ENCODE measurements at regions not wholly inside any gene's neighbourhood (a gene's known extent, or its start where the extent isn't known, plus 50 kb on each side); places are given as distances from the start of the nearest gene placed in this dataset.

DNA sequence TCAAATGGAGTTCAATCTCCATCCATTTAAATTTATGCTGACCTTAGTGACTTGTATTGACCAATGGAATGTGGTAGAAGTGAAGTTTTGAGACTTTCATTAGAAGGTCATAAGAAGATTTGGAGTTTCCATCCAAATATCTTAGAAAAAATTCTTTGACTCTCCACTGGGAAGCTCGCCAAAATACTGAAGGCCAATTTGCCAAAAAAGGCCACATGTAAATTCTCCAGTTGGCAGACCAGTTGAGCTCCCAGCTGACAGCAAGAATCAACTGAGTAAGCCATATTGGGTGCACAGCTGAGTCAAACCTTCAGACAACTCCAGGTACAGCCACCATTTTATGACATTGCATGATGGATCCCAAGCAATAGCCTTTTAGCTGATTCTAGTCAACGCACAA, 228.3 kb upstream of the SETBP1 start:
- Histone ChIP-seq H3K4me3 (ENCODE audit: low read length) (no peak overlapping the region), H3K36me3 (ENCODE audit: insufficient read depth, low read length) (no peaks in the 10 kb centered on the region), H3K9ac (ENCODE audit: low read depth, low read length) (no peak overlapping the region), H3K4me2 (ENCODE audit: low read length) (no peak overlapping the region), H3K4me1 (ENCODE audit: control insufficient read depth, insufficient read depth, low read length) (no peaks in the 10 kb centered on the region), H3K27me3 (ENCODE audit: control insufficient read depth, insufficient read depth, low read length) (no peaks in the 10 kb centered on the region), H3K9me3 (replicated peaks; ENCODE audit: low read length) (no peaks in the 10 kb centered on the region)

DNA sequence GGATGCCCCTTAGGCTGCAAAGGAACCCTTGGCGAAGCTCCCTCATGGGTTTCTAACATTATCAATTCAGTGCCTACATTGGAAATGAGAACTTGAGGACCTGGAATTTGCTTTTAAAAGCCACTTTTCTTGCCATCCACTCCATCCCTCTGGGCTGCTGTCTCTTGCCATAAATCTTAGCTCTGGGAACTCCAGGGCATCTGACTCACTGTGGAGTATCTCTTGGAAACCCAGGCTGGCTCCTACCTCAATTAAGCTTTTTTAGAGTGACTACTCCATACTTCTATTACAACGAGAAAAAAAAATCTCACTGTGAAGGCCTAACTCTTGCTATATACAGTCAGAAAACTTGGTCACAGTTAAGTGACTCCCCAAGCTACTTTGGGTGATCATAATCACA, 227.2 kb upstream of the SETBP1 start:
- Histone ChIP-seq H3K9me3 (replicated peaks; ENCODE audit: low read length) (no peaks in the 10 kb centered on the region), H3K36me3 (ENCODE audit: insufficient read depth, low read length) (no peaks in the 10 kb centered on the region), H3K4me3 (ENCODE audit: low read length) (no peak overlapping the region), H3K27me3 (ENCODE audit: control insufficient read depth, insufficient read depth, low read length) (no peaks in the 10 kb centered on the region), H3K4me2 (ENCODE audit: low read length) (no peak overlapping the region), H3K4me1 (ENCODE audit: control insufficient read depth, insufficient read depth, low read length) (peaks cover under 1% of the 10 kb centered on the region), H3K9ac (ENCODE audit: low read depth, low read length) (no peak overlapping the region)

DNA sequence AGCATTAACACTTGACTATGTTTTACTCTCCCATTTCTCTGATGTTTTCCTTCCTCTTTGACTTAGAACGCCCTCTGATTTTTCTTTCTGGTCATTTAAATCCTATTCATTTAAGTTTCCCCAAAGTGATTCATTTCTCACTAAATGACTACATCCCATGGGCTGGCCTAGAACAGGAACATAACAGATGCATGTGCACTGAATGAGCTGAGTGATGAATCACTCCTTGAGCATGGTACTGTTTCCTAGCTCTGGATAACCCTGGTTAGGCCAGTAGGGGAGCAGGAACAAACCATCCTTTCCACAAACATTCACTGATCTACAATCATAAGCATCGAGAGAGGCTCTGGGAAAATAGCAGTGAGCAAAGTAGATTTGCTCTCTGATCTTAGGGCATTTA, 221.9 kb upstream of the SETBP1 start:
- no peak overlapping the region for H3K4me3 ChIP-seq (ENCODE audit: low read length)
- no peak overlapping the region for H3K4me2 ChIP-seq (ENCODE audit: low read length)
- no peak overlapping the region for H3K9ac ChIP-seq (ENCODE audit: low read depth, low read length)

DNA sequence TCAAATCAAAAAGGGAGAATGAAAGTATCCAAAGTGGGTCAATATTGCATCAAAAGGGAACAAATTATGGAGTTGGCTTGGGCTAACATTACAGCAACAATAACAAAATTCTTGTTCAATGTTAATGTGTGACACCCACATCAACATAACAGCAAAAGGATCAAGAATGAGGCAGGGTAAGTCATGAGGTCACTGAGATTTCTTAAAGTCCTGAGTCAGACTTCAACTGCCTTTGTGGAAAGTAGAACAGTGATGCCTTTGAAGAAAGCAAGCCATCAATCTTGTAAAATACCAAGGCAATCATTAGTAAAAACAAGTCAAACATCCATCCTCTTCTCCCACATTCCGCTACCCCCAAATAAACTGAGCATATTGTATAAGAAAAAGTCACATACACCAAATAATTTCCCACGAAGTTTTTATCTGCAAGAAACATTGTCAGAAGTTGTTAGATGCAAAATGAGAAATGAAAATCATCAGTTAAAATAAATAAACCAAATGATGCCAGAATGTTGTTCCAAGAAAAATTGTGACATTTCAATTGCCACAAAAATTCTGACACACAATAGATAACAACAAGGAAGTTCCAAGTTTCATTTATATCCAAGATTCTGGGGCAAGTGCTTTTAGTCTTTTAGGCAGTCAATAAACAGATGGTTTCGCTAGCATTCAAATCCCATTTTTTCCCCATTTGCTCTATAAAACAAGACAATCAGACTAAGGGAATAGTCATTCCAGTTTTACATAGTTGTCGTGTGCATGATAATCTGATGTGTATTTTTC, 216.1 kb upstream of the SETBP1 start:
- Histone ChIP-seq H3K27me3 (ENCODE audit: control insufficient read depth, insufficient read depth, low read length) (no peaks in the 10 kb centered on the region), H3K4me2 (ENCODE audit: low read length) (no peak overlapping the region), H3K4me3 (ENCODE audit: low read length) (no peak overlapping the region), H3K9ac (ENCODE audit: low read depth, low read length) (no peak overlapping the region), H3K36me3 (ENCODE audit: insufficient read depth, low read length) (no peaks in the 10 kb centered on the region), H3K4me1 (ENCODE audit: control insufficient read depth, insufficient read depth, low read length) (peaks cover 6% of the 10 kb centered on the region), H3K9me3 (replicated peaks; ENCODE audit: low read length) (no peaks in the 10 kb centered on the region)

More for the DNA sequence above, 221.9 kb upstream of the SETBP1 start:
- H3K9me3 ChIP-seq (replicated peaks; ENCODE audit: low read length) = no peaks in the 10 kb centered on the region
- H3K27me3 ChIP-seq (ENCODE audit: control insufficient read depth, insufficient read depth, low read length) = no peaks in the 10 kb centered on the region
- no peaks in the 10 kb centered on the region for H3K36me3 ChIP-seq (ENCODE audit: insufficient read depth, low read length)
- H3K4me1 ChIP-seq (ENCODE audit: control insufficient read depth, insufficient read depth, low read length) = peaks cover 3% of the 10 kb centered on the region

DNA sequence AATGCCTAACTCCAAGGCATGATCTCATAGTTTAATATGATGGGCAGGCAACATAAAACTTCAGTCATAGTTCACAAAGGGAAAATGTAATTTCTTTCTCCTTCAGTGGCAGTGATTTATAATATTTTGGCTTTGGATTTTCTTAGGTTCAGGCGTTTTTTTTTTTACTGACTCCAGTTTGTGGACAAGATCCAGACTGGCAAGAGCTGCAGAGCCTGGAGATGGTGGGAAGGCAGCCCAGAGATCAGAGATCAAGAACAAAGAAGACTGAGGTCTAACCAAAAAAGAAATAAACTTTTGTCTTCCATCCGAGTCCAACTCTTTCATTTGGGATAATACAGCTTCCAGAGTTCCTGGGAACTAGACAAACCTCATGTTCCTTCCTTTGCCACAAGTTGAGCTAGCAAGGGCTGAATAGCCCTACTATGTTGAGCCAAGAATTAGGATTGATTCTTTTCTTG, 215.3 kb upstream of the SETBP1 start:
- Histone ChIP-seq H3K4me1 (ENCODE audit: control insufficient read depth, insufficient read depth, low read length) (peaks cover 6% of the 10 kb centered on the region), H3K9me3 (replicated peaks; ENCODE audit: low read length) (no peaks in the 10 kb centered on the region), H3K9ac (ENCODE audit: low read depth, low read length) (no peak overlapping the region), H3K4me3 (ENCODE audit: low read length) (no peak overlapping the region), H3K27me3 (ENCODE audit: control insufficient read depth, insufficient read depth, low read length) (no peaks in the 10 kb centered on the region), H3K36me3 (ENCODE audit: insufficient read depth, low read length) (no peaks in the 10 kb centered on the region), H3K4me2 (ENCODE audit: low read length) (no peak overlapping the region)

DNA sequence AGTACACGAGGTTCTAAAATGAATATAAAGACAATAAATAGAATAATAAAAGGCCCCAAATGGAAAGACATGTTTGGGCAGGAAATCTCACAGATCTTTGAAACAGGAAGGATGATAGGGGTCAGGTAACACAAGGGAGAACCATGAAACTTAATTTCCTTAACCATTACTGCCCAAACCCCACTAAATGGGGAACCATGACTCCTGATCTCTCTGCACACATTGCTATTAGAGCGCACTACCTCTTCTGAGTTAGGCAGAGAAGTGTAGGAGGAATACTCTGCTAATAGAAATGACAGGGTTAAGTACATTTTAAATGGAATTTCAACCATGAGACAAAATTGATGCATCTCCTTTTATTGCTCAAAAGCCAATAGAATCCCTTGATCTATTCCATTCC, 213.7 kb upstream of the SETBP1 start:
- no peak overlapping the region for H3K4me2 ChIP-seq (ENCODE audit: low read length)

DNA sequence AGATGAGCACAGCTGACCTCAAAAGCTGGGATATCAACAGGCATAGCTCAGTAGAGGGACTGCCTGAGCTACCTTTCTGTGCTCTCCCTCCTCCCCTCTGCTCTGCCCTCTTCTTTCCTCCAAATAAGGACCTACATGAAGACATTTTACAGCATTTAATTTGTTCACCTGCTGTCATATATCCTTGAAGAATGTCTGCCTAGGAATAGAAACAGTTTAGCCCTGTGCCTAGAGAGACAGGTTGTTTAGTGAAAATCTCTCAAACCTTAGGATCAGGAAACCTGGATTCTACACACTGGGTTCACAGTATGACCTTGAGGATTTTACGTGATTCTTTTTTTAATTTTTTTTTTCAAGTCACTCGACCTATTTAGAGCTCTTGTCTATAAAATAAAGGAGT, 213.0 kb upstream of the SETBP1 start:
- Histone ChIP-seq H3K27me3 (ENCODE audit: control insufficient read depth, insufficient read depth, low read length) (no peaks in the 10 kb centered on the region), H3K4me2 (ENCODE audit: low read length) (no peak overlapping the region), H3K4me3 (ENCODE audit: low read length) (no peak overlapping the region), H3K36me3 (ENCODE audit: insufficient read depth, low read length) (no peaks in the 10 kb centered on the region), H3K9me3 (replicated peaks; ENCODE audit: low read length) (no peaks in the 10 kb centered on the region), H3K9ac (ENCODE audit: low read depth, low read length) (no peak overlapping the region), H3K4me1 (ENCODE audit: control insufficient read depth, insufficient read depth, low read length) (peaks cover 6% of the 10 kb centered on the region)

More for the DNA sequence above, 213.7 kb upstream of the SETBP1 start:
- H3K36me3 ChIP-seq (ENCODE audit: insufficient read depth, low read length) = no peaks in the 10 kb centered on the region
- no peaks in the 10 kb centered on the region for H3K9me3 ChIP-seq (replicated peaks; ENCODE audit: low read length)
- H3K9ac ChIP-seq (ENCODE audit: low read depth, low read length) = no peak overlapping the region
- no peaks in the 10 kb centered on the region for H3K27me3 ChIP-seq (ENCODE audit: control insufficient read depth, insufficient read depth, low read length)
- H3K4me3 ChIP-seq (ENCODE audit: low read length) = no peak overlapping the region
- peaks cover 6% of the 10 kb centered on the region for H3K4me1 ChIP-seq (ENCODE audit: control insufficient read depth, insufficient read depth, low read length)

DNA sequence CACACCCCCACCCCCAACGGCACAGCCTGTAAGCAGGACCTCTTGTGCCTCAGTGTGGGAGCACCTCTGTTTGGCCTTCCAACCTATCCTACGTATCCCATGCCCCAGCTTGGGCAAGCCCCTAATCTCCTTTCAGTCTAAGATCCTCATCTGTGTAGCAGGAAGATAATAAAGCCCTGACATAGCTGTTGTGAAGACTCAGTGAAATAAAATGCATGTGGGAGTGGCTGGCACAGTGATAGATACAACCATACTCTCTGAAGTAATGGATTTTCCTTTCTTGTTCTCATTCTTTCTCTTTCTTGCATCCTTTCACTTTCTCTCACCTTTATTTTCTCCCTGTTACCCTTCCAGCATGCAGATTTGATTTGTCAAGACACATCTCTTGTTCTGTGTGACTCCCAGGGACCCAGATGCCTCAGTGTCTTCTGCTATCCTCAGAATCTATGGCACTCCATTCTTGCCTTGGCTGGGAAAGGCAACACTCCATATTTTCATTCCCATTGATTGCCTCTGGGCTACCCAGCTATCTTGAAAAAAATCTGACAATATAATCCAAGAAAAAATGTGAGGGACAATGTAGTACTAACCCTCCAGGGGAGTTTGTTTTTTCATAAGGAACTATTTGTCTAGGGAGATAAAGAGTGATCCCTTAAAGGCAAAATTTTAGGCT, 207.2 kb upstream of the SETBP1 start:
- Histone ChIP-seq H3K4me1 (ENCODE audit: control insufficient read depth, insufficient read depth, low read length) (no peaks in the 10 kb centered on the region), H3K4me2 (ENCODE audit: low read length) (no peak overlapping the region), H3K36me3 (ENCODE audit: insufficient read depth, low read length) (no peaks in the 10 kb centered on the region), H3K4me3 (ENCODE audit: low read length) (no peak overlapping the region), H3K9me3 (replicated peaks; ENCODE audit: low read length) (no peaks in the 10 kb centered on the region), H3K9ac (ENCODE audit: low read depth, low read length) (no peak overlapping the region), H3K27me3 (ENCODE audit: control insufficient read depth, insufficient read depth, low read length) (no peaks in the 10 kb centered on the region)

DNA sequence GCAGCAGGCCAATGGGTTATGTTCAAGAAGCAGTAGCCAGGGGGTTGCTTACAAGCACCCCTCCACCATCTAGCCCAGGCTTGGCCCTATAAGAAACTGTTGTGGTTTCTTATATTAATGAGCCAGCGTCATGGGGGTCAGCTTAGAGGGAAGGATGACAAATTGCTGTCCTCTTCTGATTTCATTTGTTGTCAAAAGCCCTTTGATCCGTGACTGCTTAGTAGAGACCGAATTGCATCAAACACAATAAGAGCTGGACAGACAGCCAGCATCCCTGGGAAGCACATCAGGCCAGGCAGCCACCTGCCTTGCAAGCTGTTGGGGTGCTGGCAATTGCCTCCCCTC, 206.6 kb upstream of the SETBP1 start:
- Histone ChIP-seq H3K4me2 (ENCODE audit: low read length) (no peak overlapping the region), H3K4me3 (ENCODE audit: low read length) (no peak overlapping the region), H3K36me3 (ENCODE audit: insufficient read depth, low read length) (no peaks in the 10 kb centered on the region), H3K4me1 (ENCODE audit: control insufficient read depth, insufficient read depth, low read length) (no peaks in the 10 kb centered on the region), H3K9me3 (replicated peaks; ENCODE audit: low read length) (no peaks in the 10 kb centered on the region), H3K9ac (ENCODE audit: low read depth, low read length) (no peak overlapping the region), H3K27me3 (ENCODE audit: control insufficient read depth, insufficient read depth, low read length) (no peaks in the 10 kb centered on the region)

DNA sequence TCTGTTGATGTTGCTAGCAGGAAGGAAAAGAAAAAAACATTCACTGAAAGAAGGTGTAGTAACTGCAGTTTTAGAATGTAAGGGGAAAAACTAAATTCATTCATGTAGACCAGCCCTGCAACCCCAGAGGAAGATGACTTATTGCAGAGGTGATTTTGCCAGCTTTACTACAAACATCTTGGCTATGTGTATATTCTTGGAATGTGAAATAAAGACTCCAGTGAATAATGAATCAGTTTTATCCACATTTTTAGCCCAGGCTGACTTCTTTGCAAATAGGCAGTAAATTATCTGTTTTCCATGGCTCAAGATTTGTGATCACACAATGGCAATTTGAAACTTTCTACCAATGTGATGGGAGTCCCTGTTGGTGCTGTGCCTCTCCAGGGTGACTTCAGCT, 206.1 kb upstream of the SETBP1 start:
- Histone ChIP-seq H3K4me3 (ENCODE audit: low read length) (no peak overlapping the region), H3K4me2 (ENCODE audit: low read length) (no peak overlapping the region), H3K9ac (ENCODE audit: low read depth, low read length) (no peak overlapping the region), H3K9me3 (replicated peaks; ENCODE audit: low read length) (no peaks in the 10 kb centered on the region), H3K27me3 (ENCODE audit: control insufficient read depth, insufficient read depth, low read length) (no peaks in the 10 kb centered on the region), H3K36me3 (ENCODE audit: insufficient read depth, low read length) (no peaks in the 10 kb centered on the region), H3K4me1 (ENCODE audit: control insufficient read depth, insufficient read depth, low read length) (no peaks in the 10 kb centered on the region)

DNA sequence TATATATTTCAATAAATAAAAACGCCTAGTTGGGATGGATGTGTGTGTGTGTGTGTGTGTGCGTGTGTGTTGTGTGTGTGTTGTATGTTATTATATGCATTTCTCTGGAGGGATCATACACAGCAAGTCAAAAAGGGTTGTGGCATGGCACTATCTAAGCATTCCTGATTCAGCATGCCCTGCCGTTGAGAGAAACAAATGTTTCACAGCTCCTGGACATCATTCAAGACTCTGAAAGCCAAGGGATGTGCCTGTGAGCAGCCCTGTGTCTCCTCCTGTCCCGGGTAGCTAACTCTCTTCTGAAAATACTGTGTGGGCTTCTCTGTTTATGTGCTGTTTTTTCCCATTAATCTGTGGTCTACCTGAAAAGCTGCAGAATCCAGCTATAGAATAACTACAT, 197.9 kb upstream of the SETBP1 start:
- no peaks in the 10 kb centered on the region for H3K27me3 ChIP-seq (ENCODE audit: control insufficient read depth, insufficient read depth, low read length)

DNA sequence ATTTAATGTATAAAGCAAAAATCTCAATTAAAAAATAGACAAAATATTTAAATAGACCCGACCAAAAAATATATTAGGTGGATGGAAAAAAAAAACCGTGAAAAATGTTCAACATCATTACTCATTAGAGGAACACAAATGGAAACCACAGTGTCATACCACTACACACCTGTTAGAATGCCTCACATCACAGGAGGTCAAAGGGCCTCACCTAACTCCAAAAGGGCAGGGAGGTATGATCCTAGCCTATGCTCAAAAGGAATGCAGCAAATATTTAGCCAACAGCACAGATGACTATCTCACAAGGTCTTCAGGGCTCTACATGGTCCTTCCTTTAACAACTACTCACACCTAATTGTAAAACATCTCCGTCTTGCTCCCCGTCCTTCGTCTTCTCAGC, 185.5 kb upstream of the SETBP1 start:
- Histone ChIP-seq H3K4me3 (ENCODE audit: low read length) (no peak overlapping the region), H3K9me3 (replicated peaks; ENCODE audit: low read length) (no peaks in the 10 kb centered on the region), H3K36me3 (ENCODE audit: insufficient read depth, low read length) (no peaks in the 10 kb centered on the region), H3K9ac (ENCODE audit: low read depth, low read length) (no peak overlapping the region), H3K27me3 (ENCODE audit: control insufficient read depth, insufficient read depth, low read length) (no peaks in the 10 kb centered on the region), H3K4me2 (ENCODE audit: low read length) (no peak overlapping the region), H3K4me1 (ENCODE audit: control insufficient read depth, insufficient read depth, low read length) (no peaks in the 10 kb centered on the region)

More for the DNA sequence above, 197.9 kb upstream of the SETBP1 start:
- Histone ChIP-seq H3K4me3 (ENCODE audit: low read length) (no peak overlapping the region), H3K9ac (ENCODE audit: low read depth, low read length) (no peak overlapping the region), H3K9me3 (replicated peaks; ENCODE audit: low read length) (no peaks in the 10 kb centered on the region), H3K36me3 (ENCODE audit: insufficient read depth, low read length) (no peaks in the 10 kb centered on the region), H3K4me1 (ENCODE audit: control insufficient read depth, insufficient read depth, low read length) (no peaks in the 10 kb centered on the region), H3K4me2 (ENCODE audit: low read length) (no peak overlapping the region)
